ENCODE measurements at regions not wholly inside any gene's neighbourhood (a gene's known extent, or its start where the extent isn't known, plus 50 kb on each side); places are given as distances from the start of the nearest gene placed in this dataset.

DNA sequence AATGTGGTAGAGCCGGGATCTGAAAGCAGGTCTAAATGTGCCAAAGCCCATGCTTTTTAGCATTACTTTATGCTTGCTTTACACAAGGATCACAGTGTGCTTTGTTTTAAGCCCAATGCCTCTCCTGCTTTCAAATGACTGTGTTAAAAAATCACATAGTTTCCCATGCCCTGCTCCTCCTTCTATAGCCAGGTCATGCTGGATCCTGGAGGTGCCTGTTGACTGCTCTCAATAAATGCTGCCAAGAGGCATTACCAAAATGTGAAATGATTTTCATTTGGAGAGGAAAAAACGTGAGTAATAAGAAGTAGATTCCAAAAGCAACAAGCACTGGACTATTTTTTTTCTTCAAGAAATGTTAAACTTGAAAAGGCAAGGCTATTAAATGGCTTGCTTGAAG lies 420.7 kb upstream of the USP24 start:
- no peaks in the 10 kb centered on the region for H3K9me2 ChIP-seq (ENCODE audit: low read depth, low read length)
- TF ChIP-seq, protein P1, sequence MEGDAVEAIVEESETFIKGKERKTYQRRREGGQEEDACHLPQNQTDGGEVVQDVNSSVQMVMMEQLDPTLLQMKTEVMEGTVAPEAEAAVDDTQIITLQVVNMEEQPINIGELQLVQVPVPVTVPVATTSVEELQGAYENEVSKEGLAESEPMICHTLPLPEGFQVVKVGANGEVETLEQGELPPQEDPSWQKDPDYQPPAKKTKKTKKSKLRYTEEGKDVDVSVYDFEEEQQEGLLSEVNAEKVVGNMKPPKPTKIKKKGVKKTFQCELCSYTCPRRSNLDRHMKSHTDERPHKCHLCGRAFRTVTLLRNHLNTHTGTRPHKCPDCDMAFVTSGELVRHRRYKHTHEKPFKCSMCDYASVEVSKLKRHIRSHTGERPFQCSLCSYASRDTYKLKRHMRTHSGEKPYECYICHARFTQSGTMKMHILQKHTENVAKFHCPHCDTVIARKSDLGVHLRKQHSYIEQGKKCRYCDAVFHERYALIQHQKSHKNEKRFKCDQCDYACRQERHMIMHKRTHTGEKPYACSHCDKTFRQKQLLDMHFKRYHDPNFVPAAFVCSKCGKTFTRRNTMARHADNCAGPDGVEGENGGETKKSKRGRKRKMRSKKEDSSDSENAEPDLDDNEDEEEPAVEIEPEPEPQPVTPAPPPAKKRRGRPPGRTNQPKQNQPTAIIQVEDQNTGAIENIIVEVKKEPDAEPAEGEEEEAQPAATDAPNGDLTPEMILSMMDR (IDR thresholded peaks at IDR 0.05; ENCODE audit: low read length), result no peak
- no peak for TF ChIP-seq EZH2 (IDR thresholded peaks at IDR 0.05; ENCODE audit: borderline replicate concordance, low read length)
- no peak overlapping the region for H3K4me2 ChIP-seq (ENCODE audit: low read length)
- no peaks in the 10 kb centered on the region for H3K27me3 ChIP-seq (ENCODE audit: insufficient read depth, low read length)
- no peak overlapping the region for H2AFZ ChIP-seq (ENCODE audit: low read length)
- no peaks in the 10 kb centered on the region for H4K20me1 ChIP-seq (ENCODE audit: insufficient read depth, low read length)
- H3K4me1 ChIP-seq (ENCODE audit: insufficient read depth, low read length, severe bottlenecking), result no peaks in the 10 kb centered on the region
- H3F3A ChIP-seq (ENCODE audit: insufficient read depth, low read length), result no peaks in the 10 kb centered on the region
- H3K27ac ChIP-seq (ENCODE audit: low read depth, low read length, poor library complexity, severe bottlenecking), result no peak overlapping the region
- no peaks in the 10 kb centered on the region for H3K36me3 ChIP-seq (ENCODE audit: insufficient read depth, low read length)
- H3K79me2 ChIP-seq (ENCODE audit: insufficient read depth, low read length), result no peaks in the 10 kb centered on the region
- H3K9ac ChIP-seq (ENCODE audit: low read length), result no peak overlapping the region
- no peaks in the 10 kb centered on the region for H3K9me3 ChIP-seq (ENCODE audit: low read length)
- no peak overlapping the region for H3K4me3 ChIP-seq (ENCODE audit: low read depth, low read length, poor library complexity, severe bottlenecking)

DNA sequence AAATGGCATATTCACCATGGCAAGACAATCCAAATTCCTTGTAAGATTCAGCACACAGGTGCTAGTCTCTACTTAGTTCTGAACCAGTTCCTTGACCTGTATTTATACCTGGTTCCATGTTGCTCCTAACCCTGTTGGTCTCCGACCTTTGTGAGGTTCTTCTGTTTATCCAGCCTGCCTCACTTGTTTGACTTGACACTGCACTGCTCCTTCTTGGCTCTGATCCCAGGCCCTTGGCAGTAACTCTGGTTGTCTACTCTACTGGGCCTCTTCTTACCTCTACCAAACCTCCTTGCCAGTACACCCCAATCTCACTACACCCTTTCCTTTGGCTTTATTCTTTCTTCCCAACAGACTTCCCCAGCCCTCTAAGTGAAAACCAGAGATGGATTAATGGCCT lies 419.4 kb upstream of the USP24 start:
- no peak overlapping the region for H2AFZ ChIP-seq (ENCODE audit: low read length)
- H3F3A ChIP-seq (ENCODE audit: insufficient read depth, low read length), result no peaks in the 10 kb centered on the region
- no peak overlapping the region for H3K4me3 ChIP-seq (ENCODE audit: low read depth, low read length, poor library complexity, severe bottlenecking)
- no peak overlapping the region for H3K27ac ChIP-seq (ENCODE audit: low read depth, low read length, poor library complexity, severe bottlenecking)
- H3K79me2 ChIP-seq (ENCODE audit: insufficient read depth, low read length), result no peaks in the 10 kb centered on the region
- H3K9me2 ChIP-seq (ENCODE audit: low read depth, low read length), result no peaks in the 10 kb centered on the region
- no peaks in the 10 kb centered on the region for H3K4me1 ChIP-seq (ENCODE audit: insufficient read depth, low read length, severe bottlenecking)
- no peak overlapping the region for H3K4me2 ChIP-seq (ENCODE audit: low read length)
- no peaks in the 10 kb centered on the region for H4K20me1 ChIP-seq (ENCODE audit: insufficient read depth, low read length)
- H3K9ac ChIP-seq (ENCODE audit: low read length), result no peak overlapping the region
- H3K27me3 ChIP-seq (ENCODE audit: insufficient read depth, low read length), result no peaks in the 10 kb centered on the region
- H3K9me3 ChIP-seq (ENCODE audit: low read length), result no peaks in the 10 kb centered on the region
- TF ChIP-seq, protein P1 (IDR thresholded peaks at IDR 0.05; ENCODE audit: low read length), result no peak
- no peak for TF ChIP-seq EZH2 (IDR thresholded peaks at IDR 0.05; ENCODE audit: borderline replicate concordance, low read length)
- no peaks in the 10 kb centered on the region for H3K36me3 ChIP-seq (ENCODE audit: insufficient read depth, low read length)

DNA sequence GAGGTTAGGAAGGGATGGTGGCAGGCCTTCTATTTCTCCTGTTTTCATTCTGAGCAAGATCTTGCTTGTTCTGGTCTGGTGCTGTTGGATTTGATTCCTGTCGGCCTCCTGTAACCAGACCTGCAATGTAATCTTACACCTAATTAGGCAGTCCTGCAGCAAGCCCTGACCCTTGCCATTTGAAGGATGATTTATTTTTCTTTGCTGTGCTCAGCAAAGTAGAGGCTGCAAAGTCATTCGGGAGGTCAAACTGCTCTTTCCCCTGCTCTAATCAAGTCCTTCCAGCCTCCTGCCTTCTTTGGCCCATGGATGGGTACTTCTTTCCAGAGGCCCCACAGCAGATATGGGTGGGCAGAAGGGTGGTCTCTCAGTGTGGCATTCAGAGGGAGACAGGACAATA lies 417.7 kb upstream of the USP24 start:
- H3K4me1 ChIP-seq (ENCODE audit: insufficient read depth, low read length, severe bottlenecking), result no peaks in the 10 kb centered on the region
- H3K27me3 ChIP-seq (ENCODE audit: insufficient read depth, low read length), result no peaks in the 10 kb centered on the region
- no peaks in the 10 kb centered on the region for H3K9me3 ChIP-seq (ENCODE audit: low read length)
- H3K4me2 ChIP-seq (ENCODE audit: low read length), result no peak overlapping the region
- H3K4me3 ChIP-seq (ENCODE audit: low read depth, low read length, poor library complexity, severe bottlenecking), result no peak overlapping the region
- no peaks in the 10 kb centered on the region for H4K20me1 ChIP-seq (ENCODE audit: insufficient read depth, low read length)
- H3K9ac ChIP-seq (ENCODE audit: low read length), result no peak overlapping the region
- H3K36me3 ChIP-seq (ENCODE audit: insufficient read depth, low read length), result no peaks in the 10 kb centered on the region
- H3K9me2 ChIP-seq (ENCODE audit: low read depth, low read length), result no peaks in the 10 kb centered on the region
- no peak overlapping the region for H3K27ac ChIP-seq (ENCODE audit: low read depth, low read length, poor library complexity, severe bottlenecking)
- no peaks in the 10 kb centered on the region for H3K79me2 ChIP-seq (ENCODE audit: insufficient read depth, low read length)
- H3F3A ChIP-seq (ENCODE audit: insufficient read depth, low read length), result no peaks in the 10 kb centered on the region
- no peak overlapping the region for H2AFZ ChIP-seq (ENCODE audit: low read length)
- TF ChIP-seq, protein P1 (IDR thresholded peaks at IDR 0.05; ENCODE audit: low read length), result no peak
- no peak for TF ChIP-seq EZH2 (IDR thresholded peaks at IDR 0.05; ENCODE audit: borderline replicate concordance, low read length)
